NCI-H2227 (cell line): ENCODE measurements at regions not wholly inside any gene's neighbourhood (a gene's known extent, or its start where the extent isn't known, plus 50 kb on each side); places are given as distances from the start of the nearest gene placed in this dataset.
"Not testable (repeated sequence)": the region's sequence is repeated elsewhere in the genome, so short reads cannot be mapped to it uniquely, and the experiment has no call there.

Source experiments
- DNase-seq: peaks from one replicate; lab custom pipeline; 2025; ENCODE audit not compliant: unreplicated experiment; lab: John Stamatoyannopoulos, UW

DNA sequence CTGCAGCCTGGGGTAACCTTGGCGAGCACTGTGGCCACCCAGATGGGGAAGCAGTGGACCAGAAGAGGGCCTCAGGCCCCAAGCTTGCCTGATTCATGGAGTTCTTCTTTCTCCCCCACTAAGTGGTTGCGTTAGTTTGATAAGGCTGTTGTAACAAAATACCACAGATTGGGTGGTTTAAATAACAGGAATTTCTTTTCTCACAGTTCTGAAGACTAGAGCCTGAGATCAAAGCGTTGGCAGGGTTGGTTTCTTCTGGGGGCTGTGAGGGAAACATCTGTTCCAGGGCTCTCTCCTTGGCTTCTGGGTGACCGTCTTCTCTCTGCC, 105.7 kb upstream of the GATB start:
- DNase-seq = no peak

DNA sequence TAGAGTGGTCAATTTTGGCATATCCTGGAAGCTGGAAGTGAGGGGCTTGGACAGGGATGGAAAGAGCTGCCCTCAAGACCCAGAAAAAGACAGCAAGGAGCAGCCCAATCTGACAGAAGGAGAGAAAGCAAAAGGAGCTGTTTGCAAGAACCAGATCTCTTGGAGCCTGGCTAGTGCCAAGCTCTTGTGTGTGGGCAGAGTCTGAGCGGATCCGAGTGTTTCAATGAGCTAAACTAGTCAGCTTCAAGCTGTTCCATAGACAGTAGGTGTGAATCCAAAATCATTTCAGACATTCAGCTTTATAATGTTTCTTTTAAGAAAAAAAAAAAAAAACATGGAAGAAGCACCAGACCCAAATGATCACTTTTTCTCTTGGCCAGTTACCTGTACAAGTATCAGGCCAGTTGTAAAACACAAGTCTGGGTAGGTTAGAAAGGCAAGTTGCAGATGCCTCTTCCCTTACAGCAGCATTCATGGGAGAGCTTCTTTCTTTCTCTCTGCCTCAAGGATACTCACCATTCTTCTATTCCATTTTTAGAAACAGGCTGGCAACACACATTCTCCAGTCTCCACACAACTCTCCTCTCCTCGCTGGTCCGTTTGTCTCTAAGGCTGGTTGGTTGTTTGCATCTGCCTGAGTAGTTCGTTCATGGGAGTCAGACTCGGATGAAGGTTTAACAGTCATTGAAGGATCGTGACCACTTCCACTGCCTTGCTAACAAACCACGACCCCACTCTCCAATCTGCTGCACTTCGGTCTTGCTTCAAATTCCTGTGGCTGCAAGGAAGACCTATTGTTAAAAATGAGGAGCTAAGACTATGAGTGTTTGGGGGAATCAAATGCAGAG, 105.2 kb upstream of the GATB start:
- no peak for DNase-seq

GRCh38 chr4:151865312-151865711, 104.5 kb upstream of the GATB start:
- no peak for DNase-seq

DNA sequence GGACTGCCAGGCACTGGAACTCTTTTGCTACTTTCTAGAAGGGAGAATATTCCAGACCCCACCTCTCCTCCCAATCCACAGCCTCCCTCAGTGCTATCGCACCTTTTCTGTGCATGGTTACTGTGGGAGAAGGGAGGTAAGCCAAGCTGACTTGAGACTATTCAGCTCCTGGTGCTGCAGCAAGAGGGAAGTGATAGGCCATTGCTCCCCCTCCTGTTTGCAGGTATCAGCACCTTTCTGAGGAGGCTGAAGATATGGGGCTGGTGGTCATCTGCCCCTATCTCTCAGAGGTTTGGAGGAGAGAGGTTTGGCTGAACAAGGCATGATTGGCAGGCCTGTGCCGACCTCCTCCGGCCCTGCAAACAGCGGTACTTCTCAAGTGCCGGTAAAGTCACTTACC, 103.3 kb upstream of the GATB start:
- DNase-seq = no peak

- no peak for DNase-seq
Measured at GRCh38 chr4:151862766-151863165, 102.0 kb upstream of the GATB start.

GRCh38 chr4:151860561-151861093, 99.8 kb upstream of the GATB start:
- no peak for DNase-seq

GRCh38 chr4:151859641-151860040, 98.8 kb upstream of the GATB start:
- no peak for DNase-seq

- no peak for DNase-seq
Measured at GRCh38 chr4:151858356-151858755, 97.5 kb upstream of the GATB start.

DNA sequence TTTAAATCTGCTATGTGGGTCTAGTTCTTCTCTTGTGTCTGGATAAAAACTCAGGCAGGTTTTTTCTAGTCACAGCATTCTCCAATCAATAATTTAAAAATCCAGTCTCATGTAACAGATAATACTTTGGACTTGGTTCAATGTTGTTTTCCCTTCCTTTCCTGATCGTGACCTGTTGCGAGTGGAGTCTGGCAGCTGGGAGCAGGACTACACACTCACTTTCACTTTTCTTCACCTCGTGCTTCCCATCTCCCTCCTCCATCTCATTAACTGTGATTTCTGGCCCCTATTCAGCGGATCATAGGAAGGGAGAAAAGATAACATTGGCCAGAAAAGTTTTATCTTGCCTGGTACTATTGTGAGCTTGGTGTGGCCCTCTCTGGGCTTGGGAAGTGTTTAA, 96.6 kb upstream of the GATB start:
- DNase-seq = no peak

DNA sequence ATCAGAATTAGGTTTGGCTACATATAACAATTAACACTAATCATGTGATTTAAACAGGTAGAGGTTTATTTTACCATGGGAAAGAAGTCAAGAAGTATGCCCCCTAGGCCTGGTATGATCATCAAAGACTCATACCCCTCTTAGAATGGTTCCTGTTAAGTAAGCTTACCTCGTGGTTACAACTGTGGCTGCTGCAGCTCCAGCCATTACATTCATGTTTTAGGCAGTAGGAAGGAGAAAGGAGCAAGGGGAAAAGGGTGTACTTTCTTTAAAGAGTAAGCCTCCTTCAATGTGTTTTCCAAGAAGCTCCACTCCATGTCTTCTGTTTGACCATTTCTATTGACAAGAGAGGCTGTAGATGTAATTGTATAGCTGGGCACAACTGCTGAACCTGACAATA, 94.9 kb upstream of the GATB start:
- DNase-seq = no peak

DNA sequence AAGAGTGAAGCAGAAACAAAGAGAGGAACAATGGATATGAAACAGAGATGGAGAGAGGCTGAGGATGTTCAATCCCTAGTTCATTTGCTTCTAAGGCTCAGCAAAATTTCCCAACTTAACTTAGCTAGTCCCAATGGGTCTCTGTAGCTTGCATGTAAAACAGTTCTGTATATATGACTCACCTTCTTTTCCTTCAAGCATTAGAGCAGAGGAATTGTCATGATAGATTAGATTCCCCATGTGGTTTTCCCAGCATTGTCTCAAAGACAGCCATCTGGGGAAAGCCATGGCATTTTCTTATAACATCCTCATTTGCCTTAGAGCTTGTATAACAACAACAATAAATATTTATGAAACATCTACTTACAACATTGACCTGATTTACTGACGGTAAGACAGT, 93.9 kb upstream of the GATB start:
- DNase-seq = no peak

DNA sequence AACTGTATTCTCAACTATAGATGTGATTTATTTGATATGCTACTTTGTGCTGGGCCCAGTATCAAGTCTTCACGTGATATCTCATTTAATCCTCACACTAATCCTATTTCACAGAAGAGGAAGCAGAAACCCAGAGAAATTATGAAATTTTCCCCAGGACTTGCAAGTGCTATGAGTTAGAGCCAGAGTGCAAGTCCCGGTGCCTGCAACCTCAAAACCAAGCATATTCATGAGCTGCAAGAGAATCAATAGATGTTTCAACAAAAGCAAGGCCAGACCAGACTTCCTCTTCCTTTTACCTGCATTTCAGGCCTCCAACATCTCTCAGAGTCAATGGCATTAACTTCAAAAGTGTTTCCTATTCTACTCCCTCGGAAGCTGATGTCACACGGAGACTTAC, 92.2 kb upstream of the GATB start:
- no peak for DNase-seq

DNA sequence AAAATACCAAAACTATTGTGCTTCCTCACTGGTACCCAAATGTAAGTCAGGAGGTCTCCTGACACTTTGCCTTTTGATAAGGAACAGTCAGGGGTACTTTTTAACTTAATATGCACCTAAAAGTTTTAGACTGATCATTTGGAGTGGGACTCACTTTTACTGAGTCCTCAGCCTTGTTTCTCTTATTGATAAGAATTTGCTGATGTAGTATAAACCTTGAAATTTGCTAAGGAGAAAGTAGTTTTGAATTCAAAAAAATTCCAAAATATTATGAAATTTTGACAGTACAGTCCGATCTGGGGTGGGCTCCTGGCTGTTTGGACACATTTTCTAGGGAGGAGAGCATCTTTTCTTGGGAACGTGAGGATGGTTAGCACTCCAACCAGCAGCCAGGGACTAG, 91.4 kb upstream of the GATB start:
- DNase-seq = no peak

GRCh38 chr4:151851354-151851753, 90.5 kb upstream of the GATB start:
- DNase-seq = no peak

GRCh38 chr4:151850791-151851213, 90.0 kb upstream of the GATB start:
- no peak for DNase-seq

DNA sequence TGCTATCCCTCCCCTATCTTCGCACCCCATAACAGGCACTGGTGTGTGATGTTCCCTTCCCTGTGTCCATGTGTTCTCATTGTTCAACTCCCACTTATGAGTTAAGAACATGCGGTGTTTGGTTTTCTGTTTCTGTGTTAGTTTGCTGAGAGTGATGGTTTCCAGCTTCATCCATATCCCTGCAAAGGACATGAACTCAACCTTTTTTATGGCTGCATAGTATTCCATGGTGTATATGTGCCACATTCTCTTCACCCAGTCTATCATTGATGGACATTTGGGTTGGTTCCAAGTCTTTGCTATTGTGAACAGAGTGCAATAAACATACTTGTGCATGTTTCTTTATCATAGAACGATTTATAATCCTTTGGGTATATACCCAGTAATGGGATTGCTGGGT, 84.7 kb upstream of the GATB start:
- DNase-seq = not testable (repeated sequence)

- no peak for DNase-seq
Measured at GRCh38 chr4:151842430-151843079, 81.7 kb upstream of the GATB start.

- DNase-seq = no peak
Measured at GRCh38 chr4:151841107-151841506, 80.3 kb upstream of the GATB start.

GRCh38 chr4:151835467-151835866, 74.7 kb upstream of the GATB start:
- DNase-seq = no peak

DNA sequence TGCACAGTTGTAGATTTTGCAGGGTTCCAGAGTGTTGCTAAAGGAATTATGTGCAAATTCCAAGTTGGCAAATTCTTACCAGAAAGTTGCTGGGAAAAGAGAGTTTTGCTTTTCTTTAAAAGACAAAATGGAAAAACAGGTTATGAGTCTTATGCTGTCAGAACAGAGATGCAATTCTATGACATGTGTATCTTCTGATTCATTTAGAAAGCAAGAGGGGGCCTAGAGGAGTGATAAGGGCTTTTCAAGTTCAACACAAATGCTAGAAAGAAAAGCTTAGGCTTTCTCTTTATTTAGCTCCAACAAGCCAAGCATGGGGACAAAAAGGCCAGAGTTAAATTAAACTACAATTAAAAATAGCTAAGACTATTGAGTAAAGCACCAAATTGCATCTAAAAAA, 72.4 kb upstream of the GATB start:
- no peak for DNase-seq

GRCh38 chr4:151831526-151831925, 70.7 kb upstream of the GATB start:
- DNase-seq = no peak

- DNase-seq = no peak
Measured at GRCh38 chr4:151830168-151830567, 69.4 kb upstream of the GATB start.

DNA sequence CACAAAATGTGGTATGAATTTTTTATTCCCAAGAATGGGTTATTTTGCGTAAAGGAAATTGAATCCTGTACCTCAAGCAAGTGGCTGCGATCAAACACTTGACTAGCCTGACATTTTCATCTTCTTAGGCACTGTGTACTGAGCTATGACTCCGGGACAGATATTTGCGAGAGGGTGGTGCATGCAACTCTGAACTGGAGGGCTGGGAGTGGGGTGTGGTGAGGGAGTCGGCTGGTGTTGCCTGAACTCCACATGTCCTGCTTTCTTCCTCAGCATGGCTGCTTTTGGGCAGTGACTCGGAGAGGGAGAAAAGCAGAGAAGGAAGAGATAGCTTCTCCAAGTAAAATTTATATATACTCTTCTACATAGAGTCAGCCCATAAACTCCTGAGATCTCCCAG, 68.5 kb upstream of the GATB start:
- no peak for DNase-seq
